GM18873 (cell line): ENCODE measurements at regions not wholly inside any gene's neighbourhood (a gene's known extent, or its start where the extent isn't known, plus 50 kb on each side); places are given as distances from the start of the nearest gene placed in this dataset.

Experiments
- ATAC-seq: cut with Tn5 transposase; IDR thresholded peaks from one replicate; pipeline ENCODE4 v1.9.1; 2021; ENCODE audit warnings: mild to moderate bottlenecking, moderate library complexity, moderate number of reproducible peaks; ENCODE audit not compliant: unreplicated experiment, low FRiP score

DNA sequence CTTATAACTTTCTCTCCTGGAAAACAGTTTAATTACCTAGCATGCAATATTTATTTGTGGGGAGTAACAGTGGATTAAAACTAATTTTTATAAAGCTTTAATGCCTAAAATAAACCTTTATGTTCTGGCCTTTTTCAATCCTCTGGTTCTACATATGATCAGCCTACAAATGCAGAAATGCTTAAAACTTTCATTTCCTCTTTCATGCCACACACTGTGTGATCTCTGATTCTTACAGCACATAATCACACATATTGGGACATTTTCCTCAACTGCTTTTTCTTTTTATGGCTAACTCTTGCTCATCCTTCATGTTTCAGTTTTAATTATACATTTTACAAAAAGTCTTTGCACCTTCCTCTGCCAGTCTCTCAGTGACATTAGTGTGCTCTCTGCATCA is 910.8 kb upstream of the SLITRK6 start:
- ATAC-seq: no peak

DNA sequence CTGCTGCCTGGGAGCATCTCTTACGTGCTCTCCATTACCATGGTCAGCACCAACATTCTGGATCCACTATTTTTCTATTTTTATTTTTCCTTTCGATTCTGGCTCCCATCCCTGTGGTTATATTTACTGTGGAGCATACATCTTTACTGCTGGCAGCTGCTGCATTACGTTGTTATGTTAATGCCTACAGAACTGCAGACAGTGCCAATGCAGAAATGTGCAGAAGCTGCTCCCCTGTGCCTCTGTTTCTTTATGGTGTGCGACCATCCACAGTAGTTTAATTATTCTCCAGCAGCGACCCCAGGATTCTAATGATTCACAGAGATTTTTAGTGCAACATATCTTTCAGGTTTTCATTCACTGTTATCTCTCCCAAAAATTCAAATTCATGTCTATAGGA is 911.7 kb upstream of the SLITRK6 start:
- ATAC-seq: no peak

DNA sequence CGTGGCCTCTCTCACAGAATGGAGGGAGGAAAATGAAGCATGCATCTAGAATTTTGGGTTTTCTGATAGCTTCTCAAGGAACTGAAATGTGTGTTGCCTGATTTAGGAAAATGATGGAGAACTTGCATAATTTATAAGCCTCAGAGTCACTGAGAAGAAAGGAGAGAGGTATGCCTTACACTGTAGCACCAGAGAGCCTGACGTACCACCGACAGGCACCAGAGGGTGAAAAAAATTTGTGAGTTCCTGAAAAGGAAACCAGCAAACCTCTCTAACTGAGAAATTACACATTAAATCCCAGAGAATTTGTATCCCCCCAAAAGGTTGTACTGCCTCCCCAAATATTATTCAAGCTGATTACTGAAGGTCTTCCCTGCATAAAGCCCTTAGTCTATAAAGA is 915.3 kb upstream of the SLITRK6 start:
- no peak for ATAC-seq

DNA sequence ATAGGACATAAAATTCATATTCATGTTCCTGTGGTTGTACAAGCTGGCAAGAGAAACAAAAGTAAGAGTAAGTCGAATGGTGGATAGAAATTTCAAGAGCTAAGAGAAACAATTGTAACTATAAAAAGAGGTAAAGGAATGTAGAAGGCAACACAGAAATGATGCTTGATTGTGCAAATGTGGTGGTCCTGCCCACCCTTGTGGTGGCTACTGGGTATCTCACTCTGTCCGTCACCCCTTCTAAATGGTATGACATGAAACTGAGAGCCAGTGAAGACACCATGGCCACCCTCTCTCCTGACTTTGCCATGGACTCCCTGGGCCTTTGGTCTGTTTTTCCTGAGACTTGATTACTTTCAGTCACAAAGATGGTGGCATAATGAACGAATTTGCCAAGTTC is 925.9 kb upstream of the SLITRK6 start:
- no peak for ATAC-seq

DNA sequence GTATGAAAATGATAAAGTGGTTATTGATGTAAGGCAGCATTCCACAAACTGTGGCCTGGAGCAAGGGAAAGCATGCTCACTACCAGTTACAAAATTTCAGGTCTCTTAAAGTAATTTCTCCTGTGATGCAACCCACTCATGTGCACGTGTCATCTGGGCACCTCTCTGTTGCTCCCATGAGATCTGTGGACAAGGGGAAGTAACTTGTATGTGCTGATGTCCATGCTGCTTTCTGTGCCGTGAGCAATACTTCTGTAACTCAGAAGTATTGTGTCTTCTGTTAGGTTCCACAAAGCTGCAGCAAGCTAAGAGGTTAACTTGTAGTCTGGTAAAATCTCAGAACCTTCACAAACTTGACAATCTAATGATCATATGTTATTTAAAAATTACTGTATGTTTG is 930.0 kb upstream of the SLITRK6 start:
- no peak for ATAC-seq

DNA sequence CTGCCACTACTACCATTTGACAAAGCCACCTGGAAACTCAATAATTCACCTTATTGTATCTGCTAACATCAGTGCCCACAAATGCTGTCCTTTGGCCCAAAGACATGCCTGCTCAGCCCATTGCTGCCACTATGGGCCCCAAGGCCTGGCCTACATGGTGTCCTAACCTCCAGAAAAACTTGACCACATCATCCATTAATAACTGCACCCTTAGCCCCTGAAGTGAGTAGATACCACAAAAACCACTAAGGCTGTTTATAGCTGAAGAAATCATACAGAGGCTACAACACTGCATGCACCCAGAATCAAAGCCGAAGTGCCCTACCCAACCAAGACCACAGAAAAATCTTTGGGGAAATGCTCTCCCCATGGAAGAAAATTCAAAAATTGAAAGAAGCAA is 932.8 kb upstream of the SLITRK6 start:
- ATAC-seq: no peak

DNA sequence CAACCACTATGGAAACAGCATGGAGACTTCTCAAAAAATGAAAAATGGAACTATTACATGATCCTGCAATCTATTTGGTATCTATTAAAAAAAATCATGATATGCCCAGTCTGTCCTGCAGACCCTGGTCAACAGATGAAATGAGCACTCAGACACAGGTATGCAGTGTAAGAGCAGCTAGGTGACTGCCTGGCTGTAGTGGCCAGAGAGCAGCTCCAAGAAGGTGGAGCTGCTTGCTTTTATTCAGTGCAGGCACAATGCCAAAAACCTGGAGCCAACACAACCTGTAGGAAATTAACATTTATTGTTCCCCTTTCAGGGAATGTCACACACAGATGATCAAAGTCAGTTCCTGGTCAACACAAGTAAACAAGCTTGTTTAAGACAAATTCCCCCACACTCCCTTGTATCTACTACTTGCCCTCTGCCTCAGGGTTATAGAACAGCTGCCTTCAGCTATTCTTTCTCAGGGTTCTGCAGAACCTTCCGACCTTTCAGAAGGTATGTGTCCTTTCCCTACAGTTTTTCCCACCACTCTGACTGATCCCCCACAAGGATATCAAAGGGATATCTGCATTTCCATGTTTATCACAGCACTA is 933.7 kb upstream of the SLITRK5 start:
- no peak for ATAC-seq

DNA sequence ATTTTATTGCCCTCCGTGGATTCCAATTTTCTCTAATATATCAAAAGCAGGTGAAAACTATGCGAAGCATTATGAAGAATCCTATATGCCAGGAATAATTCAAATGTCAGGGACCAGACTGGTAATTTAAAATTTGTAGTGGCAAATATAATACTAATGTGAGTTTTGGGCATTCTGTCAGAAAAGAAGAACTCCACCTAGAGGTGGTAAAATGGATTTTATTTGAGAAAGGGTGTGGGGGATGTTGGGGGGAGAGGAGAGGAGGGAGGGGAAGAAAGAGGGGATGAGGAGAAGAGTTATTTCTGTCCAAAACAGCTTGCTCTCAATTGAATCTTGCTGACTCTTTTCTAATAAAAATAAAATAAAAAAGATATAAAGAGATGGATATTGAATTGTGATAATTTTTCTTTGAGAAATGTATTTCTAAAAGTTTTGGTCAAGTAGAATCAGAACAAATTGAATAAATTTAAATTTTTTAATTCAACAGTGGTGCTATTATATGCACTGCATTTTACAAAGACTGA is 929.3 kb upstream of the SLITRK5 start:
- no peak for ATAC-seq

DNA sequence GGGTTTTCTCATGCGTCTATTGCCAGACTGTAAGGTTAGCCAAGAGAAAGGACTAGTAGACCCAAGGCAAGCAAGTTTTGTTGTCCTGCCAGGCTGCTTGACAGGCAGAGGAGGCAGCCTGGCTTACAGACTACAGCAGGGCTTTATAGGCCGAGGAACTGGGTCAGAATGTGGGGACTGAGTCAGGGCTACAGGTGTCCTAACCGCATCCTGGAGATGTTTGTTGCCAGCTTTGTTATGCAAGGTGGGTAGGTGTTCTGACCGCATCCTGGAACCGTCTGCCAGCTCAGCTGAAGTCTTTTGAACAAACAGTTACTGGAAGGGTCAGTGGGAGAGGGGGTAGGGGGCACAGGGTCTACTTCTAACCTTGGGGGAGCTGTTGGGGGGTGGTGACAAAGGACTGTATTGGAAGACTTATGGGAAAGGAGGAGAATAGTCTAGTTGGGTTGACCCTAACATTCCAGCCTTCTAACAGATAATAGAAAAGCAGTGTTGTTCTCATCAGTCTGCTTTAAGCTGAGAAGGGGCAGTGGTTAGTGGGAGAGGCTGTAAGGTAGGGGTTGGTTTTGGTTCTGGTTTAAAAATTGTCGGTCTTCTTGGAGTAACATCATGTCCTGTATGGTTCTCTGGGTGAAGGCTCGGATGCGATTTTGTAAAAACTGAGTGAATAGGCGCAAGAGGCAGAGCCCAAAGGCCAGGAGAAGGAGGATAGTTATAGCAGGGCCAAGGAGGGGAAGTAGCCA is 913.8 kb upstream of the SLITRK5 start:
- ATAC-seq: no peak

DNA sequence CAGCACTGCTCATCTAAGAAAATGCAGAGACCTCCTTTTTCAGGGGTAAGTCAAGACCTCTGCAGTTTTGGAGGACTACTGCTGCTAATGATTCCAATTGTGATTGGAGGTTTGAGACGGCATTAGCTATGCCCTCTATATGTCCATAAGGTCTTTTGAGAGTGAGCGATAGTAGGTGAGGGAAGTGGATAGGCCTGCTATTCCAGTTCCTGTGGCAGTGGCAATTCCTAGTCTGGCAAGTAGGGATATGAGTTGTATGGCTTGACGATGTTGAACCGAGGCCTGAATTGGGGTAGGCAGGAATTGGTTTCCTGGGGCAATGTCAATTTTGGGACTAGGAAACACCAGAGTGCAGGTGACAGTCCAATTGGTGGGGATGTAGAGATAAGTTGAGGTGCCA is 913.1 kb upstream of the SLITRK5 start:
- ATAC-seq: no peak

DNA sequence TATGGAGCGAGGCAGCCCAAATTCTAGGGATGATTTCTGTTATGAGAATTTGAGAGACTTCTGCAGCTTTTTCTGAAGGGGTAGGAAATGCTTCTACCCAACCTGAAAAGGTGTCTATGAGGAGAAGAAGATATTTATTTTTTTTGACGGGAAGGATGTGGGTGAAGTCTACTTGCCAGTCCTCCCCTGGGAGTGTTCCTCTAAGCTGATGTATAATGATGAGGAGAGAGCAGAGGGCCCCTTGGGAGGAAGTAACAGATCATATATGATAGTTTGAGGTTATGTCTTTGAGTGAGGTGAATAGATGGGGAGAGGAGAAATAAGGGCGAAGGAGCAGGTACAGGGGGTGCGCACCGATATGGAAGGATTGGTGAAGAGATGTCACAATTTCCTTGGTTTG is 910.6 kb upstream of the SLITRK5 start:
- ATAC-seq: no peak

DNA sequence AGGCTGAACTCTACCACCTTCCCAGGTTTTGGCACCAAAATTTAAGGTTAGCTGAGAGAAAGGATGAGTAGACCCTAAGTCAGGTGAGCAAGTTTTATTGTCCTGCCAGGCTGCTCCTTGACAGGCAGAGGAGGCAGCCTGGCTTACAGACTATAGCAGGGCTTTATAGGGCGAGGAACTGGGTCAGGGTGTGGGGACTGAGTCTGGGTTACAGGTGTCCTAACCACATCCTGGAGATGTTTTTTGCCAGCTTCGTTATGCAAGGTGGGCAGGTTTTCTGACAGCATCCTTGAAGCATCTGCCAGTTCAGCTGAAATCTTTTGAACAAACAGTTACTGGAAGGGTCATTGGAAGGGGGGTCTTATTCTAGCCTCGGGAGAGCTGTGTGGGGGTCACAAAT is 905.7 kb upstream of the SLITRK5 start:
- ATAC-seq: no peak

DNA sequence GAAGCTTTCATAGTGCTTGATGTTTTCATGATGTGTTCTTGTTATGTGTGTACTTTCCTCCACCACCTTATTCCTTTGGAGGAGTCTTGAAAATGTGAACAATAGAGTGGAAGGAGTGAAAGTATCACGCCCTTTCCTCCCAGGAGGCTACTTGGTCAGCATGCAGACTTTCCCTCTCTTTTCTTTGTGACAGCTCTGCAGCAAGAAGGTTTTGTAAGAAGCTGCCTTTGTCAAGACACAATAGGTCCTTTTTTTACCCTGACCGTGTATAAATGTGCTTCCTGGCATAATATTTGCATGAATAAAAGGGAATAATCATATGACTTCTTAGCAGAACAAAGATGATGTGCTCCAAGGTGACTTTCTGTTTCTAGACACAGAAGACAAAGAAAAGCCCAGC is 882.6 kb upstream of the SLITRK5 start:
- no peak for ATAC-seq

DNA sequence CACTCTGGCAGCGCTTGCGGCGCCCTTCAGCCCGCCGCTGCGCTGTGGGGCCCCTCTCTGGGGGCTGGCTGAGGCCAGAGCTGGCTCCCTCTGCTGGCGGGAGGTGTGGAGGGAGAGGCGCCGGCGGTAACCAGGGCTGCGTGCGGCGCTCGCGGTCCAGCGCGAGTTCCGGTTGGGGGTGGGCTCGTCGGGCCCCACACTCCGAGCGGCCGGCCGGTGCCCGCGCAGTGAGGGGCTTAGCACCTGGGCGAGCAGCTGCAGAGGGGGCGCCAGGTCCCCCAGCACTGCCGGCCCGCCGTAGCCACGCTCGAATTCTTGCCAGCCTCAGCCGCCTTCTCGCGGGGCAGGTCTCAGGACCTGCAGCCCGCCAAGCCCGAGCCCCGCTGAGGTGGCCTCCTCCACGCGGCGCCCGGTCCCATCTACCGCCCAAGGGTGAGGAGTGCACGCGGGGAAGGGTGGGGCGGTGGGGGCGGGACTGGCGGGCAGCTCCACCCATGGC is 879.0 kb upstream of the SLITRK5 start:
- ATAC-seq: no peak

DNA sequence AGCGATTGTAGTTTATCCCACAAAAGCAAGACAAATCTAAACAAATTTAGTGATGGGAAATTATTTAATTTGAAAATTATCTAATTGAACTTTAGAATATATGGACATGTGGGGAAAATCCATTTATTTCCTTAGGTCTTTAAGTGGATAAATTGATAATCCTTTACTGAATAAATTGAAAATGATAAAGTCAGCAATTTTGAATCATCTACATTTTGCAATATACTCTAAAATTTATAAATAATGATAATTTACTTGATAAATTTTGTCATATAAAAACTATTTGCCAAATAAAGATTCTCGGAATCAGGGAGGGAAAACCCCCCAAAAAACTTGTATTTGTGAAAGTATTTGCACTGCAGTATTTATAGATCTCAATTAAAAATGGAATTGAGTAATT is 875.3 kb upstream of the SLITRK5 start:
- no peak for ATAC-seq

DNA sequence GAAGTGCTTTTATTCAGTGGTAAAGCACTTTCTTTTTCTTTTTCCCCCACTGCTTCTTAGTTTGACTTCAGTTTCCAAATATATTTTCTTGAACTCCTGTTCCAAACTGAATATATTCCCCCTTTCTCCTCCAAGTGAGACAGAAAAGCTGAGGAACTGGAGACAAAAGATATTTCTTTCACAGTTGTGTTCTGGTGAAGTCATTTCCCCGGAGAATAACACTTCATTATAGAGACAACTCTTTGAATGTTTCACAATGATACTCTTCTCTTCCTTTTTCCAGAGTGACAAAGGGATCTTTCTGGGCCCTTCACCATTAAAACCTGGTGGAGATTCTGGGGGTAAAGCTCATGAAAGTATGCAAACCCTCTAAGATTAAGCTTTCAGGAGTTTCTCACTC is 860.8 kb upstream of the SLITRK5 start:
- ATAC-seq: no peak

DNA sequence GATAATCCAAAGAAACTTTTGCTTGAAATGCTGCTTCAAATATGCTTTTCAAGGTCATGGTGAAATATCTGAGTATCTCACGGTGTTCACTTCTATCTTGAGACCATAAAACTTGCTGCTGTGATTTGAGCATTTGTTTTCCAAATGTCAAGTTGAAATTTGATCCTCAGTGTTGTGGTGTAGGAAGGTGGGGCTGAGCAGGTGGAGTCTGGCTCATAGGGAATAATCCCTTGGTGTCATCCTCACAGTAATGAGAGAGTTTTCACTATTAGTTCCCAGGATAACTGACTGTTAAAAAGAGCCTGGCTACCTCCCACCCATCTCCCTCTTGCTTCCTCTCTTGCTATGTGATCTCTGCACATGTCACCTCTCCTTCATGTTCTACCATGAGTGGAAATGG is 858.0 kb upstream of the SLITRK5 start:
- no peak for ATAC-seq

DNA sequence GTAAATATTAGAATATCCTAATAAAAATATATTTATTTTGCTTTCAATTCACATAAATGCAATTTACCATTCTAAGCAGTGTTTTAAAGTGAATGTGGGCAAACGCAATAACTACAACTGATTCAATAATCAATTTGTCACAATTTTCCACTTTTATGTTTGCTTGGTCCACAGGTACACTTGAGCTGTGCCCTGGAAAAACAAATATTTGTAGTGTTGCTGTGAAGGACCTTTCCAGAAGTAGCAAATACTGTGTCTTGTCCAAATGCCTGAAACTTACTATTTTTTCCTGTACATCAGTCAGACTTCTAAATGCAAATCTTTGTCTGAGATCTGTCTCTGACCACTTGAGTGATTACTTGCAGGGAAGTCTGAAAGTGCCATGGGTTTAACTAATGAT is 845.8 kb upstream of the SLITRK5 start:
- ATAC-seq: no peak

DNA sequence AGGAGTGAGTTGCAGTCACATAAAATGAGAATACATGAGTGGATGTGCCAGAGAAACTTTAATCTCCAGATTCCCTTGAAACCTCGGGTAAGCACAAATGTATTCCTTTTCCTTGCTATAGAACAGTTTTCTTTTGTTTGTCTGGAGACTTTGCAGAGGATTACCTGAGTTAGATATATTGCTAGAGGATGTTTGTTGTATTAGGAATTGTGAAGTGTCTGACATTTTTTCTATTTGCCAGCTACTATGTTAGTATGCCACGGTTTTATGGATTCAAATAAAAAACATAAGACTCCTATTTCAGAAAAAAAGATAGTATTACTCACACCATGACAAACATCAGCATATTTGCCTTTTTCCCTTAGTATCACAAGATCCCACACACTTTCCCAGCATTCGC is 844.9 kb upstream of the SLITRK5 start:
- ATAC-seq: no peak

DNA sequence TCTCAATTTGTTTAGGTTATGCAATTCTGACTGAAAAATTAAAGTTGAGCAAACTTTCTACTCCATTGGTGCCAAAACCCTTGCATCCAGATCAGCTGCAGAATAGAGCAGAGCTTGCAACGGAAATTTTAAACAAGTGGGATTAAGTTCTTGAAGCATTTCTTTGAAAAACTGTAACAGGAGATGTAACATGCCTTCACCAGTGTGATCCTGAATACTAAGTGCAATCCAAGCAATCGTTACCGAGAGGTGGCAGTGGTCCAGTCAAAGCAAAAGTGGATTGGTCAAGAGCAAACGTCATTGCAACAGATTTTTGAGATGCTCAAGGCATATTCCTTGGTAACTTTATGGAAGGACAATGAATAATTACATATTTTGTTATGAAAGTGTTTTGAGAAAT is 841.1 kb upstream of the SLITRK5 start:
- no peak for ATAC-seq

DNA sequence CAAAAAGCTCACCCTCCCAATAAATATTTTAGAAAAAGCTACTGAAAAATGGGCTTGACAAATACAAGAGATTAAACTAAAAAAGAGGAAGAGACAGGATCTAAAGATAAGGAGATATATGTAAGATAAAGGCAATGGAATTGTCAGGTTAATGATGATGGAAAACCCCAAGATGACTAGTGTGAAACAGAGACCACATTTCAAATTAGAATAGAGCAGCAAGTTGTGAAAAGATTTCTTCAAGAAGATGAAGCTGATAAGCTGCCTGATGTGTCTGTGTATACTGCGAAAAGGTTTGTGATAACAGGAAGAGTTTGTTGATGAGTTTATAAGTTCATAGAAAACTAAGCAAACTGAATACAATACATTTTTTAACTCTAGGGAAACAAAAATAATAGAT is 840.1 kb upstream of the SLITRK5 start:
- no peak for ATAC-seq
